ENCODE measurements at regions not wholly inside any gene's neighbourhood (a gene's known extent, or its start where the extent isn't known, plus 50 kb on each side); places are given as distances from the start of the nearest gene placed in this dataset.

DNA sequence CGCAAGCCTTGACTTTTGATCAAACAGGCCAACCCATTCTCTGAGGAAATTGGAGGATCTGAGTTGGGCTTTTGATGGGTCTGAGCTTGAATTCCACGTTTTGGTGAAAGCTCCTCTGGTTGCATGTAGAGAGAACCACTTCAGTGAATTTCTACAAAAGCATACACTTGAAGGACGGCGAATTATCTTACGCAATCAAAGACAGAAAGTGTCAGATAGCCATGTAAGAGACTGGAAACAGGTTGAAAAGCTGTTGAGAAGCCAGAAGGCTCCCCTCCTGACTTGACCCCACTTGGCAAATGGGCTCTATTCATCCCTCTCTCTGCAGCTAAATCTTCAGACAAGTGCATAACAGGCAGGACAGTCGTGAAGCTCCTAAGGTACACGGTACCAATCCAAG, 809.1 kb downstream of the BCL11B start:
- DNase-seq (ENCODE audit: low read depth): no peak

DNA sequence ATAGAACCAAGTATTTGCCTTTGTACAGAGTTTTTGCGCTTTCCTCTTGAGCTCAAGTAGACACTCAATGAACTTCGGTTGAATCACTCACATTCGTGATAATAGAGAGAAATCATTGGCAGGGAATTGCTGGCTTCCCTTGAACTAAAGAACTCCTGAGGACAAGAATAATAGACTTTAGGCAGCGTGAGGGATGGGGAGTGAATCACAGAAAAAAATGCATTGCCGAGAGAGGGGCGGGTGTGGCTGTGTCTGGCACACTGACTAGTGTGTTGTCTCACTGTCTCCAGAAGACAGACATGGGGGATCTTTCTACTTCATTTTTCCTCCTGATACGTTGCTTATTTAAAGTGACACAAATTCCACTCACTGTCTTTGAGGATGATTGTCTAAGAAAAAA, 805.2 kb downstream of the BCL11B start:
- DNase-seq (ENCODE audit: low read depth): no peak

- DNase-seq (ENCODE audit: low read depth): no peak
Observed at GRCh38 chr14:98470663-98471062, 801.3 kb downstream of the BCL11B start.

DNA sequence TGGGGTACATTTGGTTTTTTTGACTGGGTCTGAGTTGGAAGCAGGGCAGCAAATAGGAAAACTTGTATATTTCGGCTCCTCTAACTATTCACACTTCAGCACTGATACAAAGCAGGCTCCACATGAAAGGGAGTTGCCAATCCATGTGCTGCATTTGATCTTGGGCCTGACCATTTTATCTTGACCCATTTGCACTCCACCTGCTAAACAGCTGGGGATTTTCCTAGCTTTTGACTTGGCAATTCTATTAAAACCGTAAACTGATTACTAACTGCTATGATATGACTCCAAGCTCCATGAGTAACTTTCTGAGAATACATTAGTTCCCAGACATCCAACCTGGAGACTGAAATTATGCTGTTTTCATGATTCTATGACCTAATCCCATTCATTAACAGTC, 797.1 kb downstream of the BCL11B start:
- DNase-seq (ENCODE audit: low read depth): no peak

DNA sequence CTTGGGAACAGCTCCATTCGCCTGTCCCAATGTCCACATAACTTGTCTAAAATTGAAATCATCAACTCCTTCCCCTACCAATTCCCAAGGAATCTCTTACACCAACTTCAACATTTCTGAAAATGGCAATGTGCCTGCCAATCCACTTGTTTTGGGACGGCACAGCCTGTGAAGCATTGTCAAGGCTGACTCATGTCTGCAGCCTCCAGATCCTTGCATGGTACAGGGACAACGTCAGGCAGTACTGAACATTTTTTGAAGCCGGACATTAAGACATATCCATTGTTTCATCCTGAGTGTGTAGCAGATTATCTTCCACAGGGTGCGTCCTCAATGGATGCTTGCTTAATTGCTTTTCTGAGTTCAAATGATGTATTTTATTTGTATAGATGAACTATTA, 794.1 kb downstream of the BCL11B start:
- DNase-seq (ENCODE audit: low read depth): no peak

- DNase-seq (ENCODE audit: low read depth): no peak
Observed at GRCh38 chr14:98489115-98489514, 782.9 kb downstream of the BCL11B start.

GRCh38 chr14:98494582-98494981, 777.4 kb downstream of the BCL11B start:
- DNase-seq (ENCODE audit: low read depth): peak; percentile 2

- no peak for DNase-seq (ENCODE audit: low read depth)
Observed at GRCh38 chr14:98498019-98498885, 773.7 kb downstream of the BCL11B start.

- no peak for DNase-seq (ENCODE audit: low read depth)
Observed at GRCh38 chr14:98501335-98501734, 770.7 kb downstream of the BCL11B start.

DNA sequence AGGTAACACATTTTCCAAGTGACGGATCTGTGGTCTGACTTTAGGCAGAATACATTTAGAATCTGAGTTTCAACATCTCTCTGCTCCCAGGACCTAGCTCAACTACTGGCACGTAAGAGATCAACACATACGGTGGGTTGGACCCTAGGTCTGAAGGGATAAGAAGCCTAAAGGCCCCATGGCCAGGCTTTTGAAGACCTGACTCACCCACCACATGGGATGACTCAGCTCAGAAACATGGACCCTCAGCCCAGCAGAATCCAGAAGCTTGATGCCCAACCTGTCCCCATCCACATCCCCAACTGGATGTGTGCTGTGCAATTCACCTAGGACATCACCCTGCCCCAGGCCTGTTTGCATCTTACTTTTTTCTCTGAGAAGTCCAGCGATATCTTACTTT, 770.2 kb downstream of the BCL11B start:
- DNase-seq (ENCODE audit: low read depth): no peak

GRCh38 chr14:98503086-98503815, 768.7 kb downstream of the BCL11B start:
- DNase-seq (ENCODE audit: low read depth): no peak

GRCh38 chr14:98507264-98507663, 764.7 kb downstream of the BCL11B start:
- DNase-seq (ENCODE audit: low read depth): no peak

- DNase-seq (ENCODE audit: low read depth): no peak
Observed at GRCh38 chr14:98510392-98510791, 761.6 kb downstream of the BCL11B start.

- DNase-seq (ENCODE audit: low read depth): no peak
Observed at GRCh38 chr14:98512501-98513251, 759.3 kb downstream of the BCL11B start.

- no peak for DNase-seq (ENCODE audit: low read depth)
Observed at GRCh38 chr14:98513558-98513957, 758.4 kb downstream of the BCL11B start.

DNA sequence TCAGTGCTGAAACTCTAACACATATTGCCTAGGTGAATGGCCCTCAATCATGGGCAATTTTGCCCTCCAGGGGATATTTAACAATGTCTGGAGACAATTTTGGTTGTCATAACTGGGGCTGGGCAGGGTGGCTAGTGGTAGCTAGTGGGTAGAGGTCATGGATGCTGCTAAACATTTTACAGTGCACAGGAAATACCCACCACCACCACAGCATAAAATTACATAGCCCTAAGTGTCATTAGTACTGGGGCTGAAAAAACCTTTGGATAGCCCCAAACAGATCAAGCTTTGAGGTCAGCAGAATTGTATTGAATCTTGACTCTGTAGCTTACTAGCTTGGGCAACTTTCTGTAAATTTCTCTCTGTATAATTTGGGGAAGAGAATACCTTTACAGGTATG, 758.0 kb downstream of the BCL11B start:
- no peak for DNase-seq (ENCODE audit: low read depth)

DNA sequence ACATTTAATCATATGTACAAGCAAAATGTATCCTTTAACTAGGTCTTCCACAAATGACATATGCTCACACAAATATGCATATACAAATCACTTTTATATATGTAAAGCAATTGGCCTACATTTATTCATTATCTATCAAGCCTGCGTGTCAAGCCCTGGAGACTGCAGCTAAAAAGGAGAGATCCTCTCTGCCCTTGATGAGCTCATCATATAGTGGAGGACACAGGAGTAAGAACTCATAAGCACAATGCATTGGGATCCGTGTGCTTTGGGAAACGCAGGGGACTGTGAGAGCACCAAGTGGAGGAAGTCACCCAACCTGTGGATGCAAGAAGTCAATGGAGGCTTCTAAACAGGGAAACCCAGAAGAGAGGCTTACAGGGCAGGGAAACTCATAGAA, 735.7 kb downstream of the BCL11B start:
- no peak for DNase-seq (ENCODE audit: low read depth)

DNA sequence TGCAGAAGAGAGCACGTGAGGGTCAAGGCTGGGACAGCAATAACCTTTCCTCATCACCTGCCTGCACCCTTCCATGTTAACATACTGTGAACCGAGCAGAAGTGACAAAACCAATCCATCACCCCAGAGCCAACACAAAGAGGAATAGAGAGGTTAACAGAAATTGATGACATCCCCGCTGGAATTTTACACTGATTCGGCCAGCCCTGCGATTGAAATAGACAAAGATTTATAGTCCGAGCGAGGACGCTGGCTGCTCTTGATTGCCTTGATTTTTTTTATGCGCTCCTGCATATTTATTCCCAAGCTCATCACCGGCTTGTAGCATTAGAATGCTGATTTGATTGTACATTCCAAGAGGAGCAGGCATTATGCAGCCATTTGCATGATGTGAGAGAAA, 729.7 kb downstream of the BCL11B start:
- DNase-seq (ENCODE audit: low read depth): no peak

- DNase-seq (ENCODE audit: low read depth): no peak
Observed at GRCh38 chr14:98543074-98543473, 728.9 kb downstream of the BCL11B start.

DNA sequence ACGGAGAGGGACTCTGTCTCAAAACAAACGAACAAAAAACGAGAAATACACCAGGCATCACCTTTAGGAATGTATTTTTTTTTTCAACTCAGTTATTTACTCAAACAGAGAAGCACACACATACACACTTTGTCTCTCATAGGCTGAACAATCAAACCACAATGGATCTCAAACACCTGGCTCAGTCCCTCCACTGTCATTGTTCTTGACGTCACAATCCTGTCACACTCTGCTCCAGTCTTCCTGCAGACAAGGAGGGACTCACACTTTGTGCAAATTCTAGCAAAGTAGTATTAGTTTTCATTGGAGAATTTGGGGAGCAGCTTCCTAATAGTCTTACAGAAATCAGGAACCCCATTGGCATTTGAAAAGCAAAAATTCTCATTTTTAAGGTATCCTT, 727.8 kb downstream of the BCL11B start:
- no peak for DNase-seq (ENCODE audit: low read depth)

DNA sequence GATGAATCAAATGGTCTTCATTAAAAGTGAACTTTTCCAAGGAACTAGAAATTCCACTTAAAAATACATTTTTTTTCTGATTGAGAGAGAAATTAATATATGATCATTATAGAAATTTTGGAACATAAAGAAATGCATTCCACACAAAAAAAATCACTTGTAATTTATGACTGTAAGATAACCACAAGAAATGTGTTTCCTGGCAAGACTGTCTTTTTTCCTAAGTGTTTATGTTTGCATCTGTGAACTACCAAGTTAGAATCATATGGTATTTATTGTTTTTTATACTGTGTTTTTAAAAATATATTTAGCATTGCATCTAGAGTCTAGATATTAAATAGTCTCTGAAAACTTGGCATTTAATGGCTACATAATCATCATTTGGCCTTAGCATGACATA, 726.8 kb downstream of the BCL11B start:
- no peak for DNase-seq (ENCODE audit: low read depth)

DNA sequence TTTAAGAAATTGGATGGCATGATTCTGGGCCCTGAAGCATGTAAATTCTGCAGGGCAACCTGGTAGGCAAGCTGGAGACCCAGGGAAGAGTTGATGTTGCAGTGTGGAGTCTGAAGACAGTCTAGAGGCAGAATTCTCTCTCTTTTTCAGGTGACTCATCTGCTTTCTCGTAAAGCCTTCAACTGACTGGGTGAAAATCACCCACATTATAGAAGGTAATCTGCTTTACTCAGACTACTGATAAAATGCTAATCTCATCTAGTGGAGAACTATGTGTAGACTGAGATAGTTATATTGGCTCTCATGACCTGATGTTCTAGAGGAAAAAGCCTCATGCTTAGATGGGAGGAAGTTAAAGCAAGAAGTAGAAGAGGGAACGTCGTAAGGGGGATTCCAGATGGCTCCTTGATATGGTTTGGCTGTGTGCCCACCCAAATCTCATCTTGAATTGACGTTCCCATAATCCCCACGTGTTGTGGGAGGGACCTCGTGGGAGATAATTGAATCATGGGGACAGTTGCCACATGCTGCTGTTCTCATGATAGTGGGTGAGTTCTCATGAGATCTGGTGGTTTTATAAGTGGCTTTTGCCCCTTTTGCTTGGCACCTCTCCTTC, 723.8 kb downstream of the BCL11B start:
- DNase-seq (ENCODE audit: low read depth): no peak
